H9 (cell line): ENCODE measurements at regions not wholly inside any gene's neighbourhood (a gene's known extent, or its start where the extent isn't known, plus 50 kb on each side); places are given as distances from the start of the nearest gene placed in this dataset.

Experiments used
- DNase-seq: peaks from one replicate; pipeline ENCODE4 v3.0.0-alpha.2; 2017
- H2AFZ ChIP-seq: one replicate; pipeline ENCODE4 v1.6.1; 2013; ENCODE audit warnings: mild to moderate bottlenecking, low read length, control low read depth, moderate library complexity
- H2AK5ac ChIP-seq: 2 replicates; pipeline ENCODE4 v1.6.1; 2013; ENCODE audit warnings: low read length, control low read depth, mixed read lengths; ENCODE audit not compliant: insufficient read length
- H2BK120ac ChIP-seq: one replicate; pipeline ENCODE4 v1.6.1; 2013; ENCODE audit warnings: low read depth, mild to moderate bottlenecking, low read length, control low read depth, inconsistent platforms; ENCODE audit not compliant: poor library complexity, severe bottlenecking
- H2BK12ac ChIP-seq: 2 replicates; pipeline ENCODE4 v1.6.1; 2013; ENCODE audit warnings: low read length, control low read depth, mixed read lengths, low read depth; ENCODE audit not compliant: insufficient read length
- H2BK15ac ChIP-seq: 2 replicates; pipeline ENCODE4 v1.6.1; 2013; ENCODE audit warnings: low read depth, low read length, control low read depth
- H2BK20ac ChIP-seq: one replicate; pipeline ENCODE4 v1.6.1; 2013; ENCODE audit warnings: low read depth, mild to moderate bottlenecking, low read length, control low read depth, inconsistent platforms; ENCODE audit not compliant: poor library complexity, severe bottlenecking
- H2BK5ac ChIP-seq: 2 replicates; pipeline ENCODE4 v1.6.1; 2013; ENCODE audit warnings: low read length, control low read depth, mixed read lengths; ENCODE audit not compliant: insufficient read length
- H3K14ac ChIP-seq: 2 replicates; pipeline ENCODE4 v1.6.1; 2013; ENCODE audit warnings: low read length, control low read depth; ENCODE audit not compliant: insufficient read depth
- H3K18ac ChIP-seq: 2 replicates; pipeline ENCODE4 v1.6.1; 2013; ENCODE audit warnings: low read depth, mild to moderate bottlenecking, mixed read lengths, low read length, control low read depth; ENCODE audit not compliant: insufficient read length
- H3K23ac ChIP-seq: 2 replicates; pipeline ENCODE4 v1.6.1; 2013; ENCODE audit warnings: low read length, control low read depth, mixed read lengths, low read depth; ENCODE audit not compliant: insufficient read length
- H3K23me2 ChIP-seq: 2 replicates; pipeline ENCODE4 v1.6.1; 2013; ENCODE audit warnings: low read depth, mild to moderate bottlenecking, mixed read lengths, low read length, control low read depth; ENCODE audit not compliant: insufficient read length, poor library complexity, severe bottlenecking
- H3K27ac ChIP-seq: 2 replicates; pipeline ENCODE4 v1.5.1; 2013; ENCODE audit warnings: low read length, control low read depth, mixed read lengths, low read depth; ENCODE audit not compliant: insufficient read length
- H3K27me3 ChIP-seq: 2 replicates; pipeline ENCODE4 v1.6.1; 2013; ENCODE audit warnings: low read length, control low read depth, inconsistent platforms; ENCODE audit not compliant: insufficient read depth
- H3K4ac ChIP-seq: 2 replicates; pipeline ENCODE4 v1.6.1; 2013; ENCODE audit warnings: low read depth, mild to moderate bottlenecking, control low read depth, inconsistent platforms, low read length, moderate library complexity
- H3K4me1 ChIP-seq: 2 replicates; pipeline ENCODE4 v1.6.1; 2013; ENCODE audit warnings: low read length, control low read depth, inconsistent platforms; ENCODE audit not compliant: insufficient read depth
- H3K4me2 ChIP-seq: 2 replicates; pipeline ENCODE4 v1.6.1; 2013; ENCODE audit warnings: low read length, control low read depth, mixed read lengths; ENCODE audit not compliant: insufficient read length, insufficient read depth
- H3K56ac ChIP-seq: 2 replicates; pipeline ENCODE4 v1.6.1; 2013; ENCODE audit warnings: low read depth, mild to moderate bottlenecking, mixed read lengths, low read length, control low read depth; ENCODE audit not compliant: insufficient read length
- H3K79me1 ChIP-seq: 2 replicates; pipeline ENCODE4 v1.6.1; 2013; ENCODE audit warnings: low read depth, mild to moderate bottlenecking, moderate library complexity, low read length, control low read depth, inconsistent platforms; ENCODE audit not compliant: insufficient read depth, poor library complexity, severe bottlenecking
- H3K79me2 ChIP-seq: 2 replicates; pipeline ENCODE4 v1.6.1; 2013; ENCODE audit warnings: low read length, control low read depth, inconsistent platforms; ENCODE audit not compliant: insufficient read depth
- H3K9ac ChIP-seq: 2 replicates; pipeline ENCODE4 v1.6.1; 2013; ENCODE audit warnings: low read length, control low read depth, mixed read lengths; ENCODE audit not compliant: insufficient read length; ENCODE audit errors: extremely low read depth
- H3K9me3 ChIP-seq: one replicate; pipeline ENCODE4 v1.6.1; 2013; ENCODE audit warnings: low read depth, low read length, inconsistent platforms; ENCODE audit not compliant: control insufficient read depth
- H3T11ph ChIP-seq: one replicate; pipeline ENCODE4 v1.6.1; 2013; ENCODE audit warnings: mild to moderate bottlenecking, low read length, control low read depth, inconsistent platforms
- H4K20me1 ChIP-seq: one replicate; pipeline ENCODE4 v1.6.1; 2013; ENCODE audit not compliant: control insufficient read depth, insufficient read length, insufficient read depth
- H4K5ac ChIP-seq: 2 replicates; pipeline ENCODE4 v1.6.1; 2013; ENCODE audit warnings: low read depth, mild to moderate bottlenecking, mixed read lengths, low read length, control low read depth; ENCODE audit not compliant: insufficient read length
- H4K8ac ChIP-seq: replicated peaks from 2 replicates; pipeline ENCODE4 v1.6.1; 2013; ENCODE audit warnings: low read length, control low read depth, mixed read lengths, low read depth; ENCODE audit not compliant: insufficient read length
- H4K91ac ChIP-seq: 2 replicates; pipeline ENCODE4 v1.6.1; 2013; ENCODE audit warnings: low read depth, mild to moderate bottlenecking, moderate library complexity, mixed read lengths, low read length, control low read depth; ENCODE audit not compliant: insufficient read length
- H3K27ac Mint-ChIP-seq, 3 experiments: 2 replicates in 2 of 3; 3 replicates in 1 of 3; pipeline ENCODE4 v1.8.0; 2020 to 2021; ENCODE audit warnings: mixed read lengths in 3 of 3, mild to moderate bottlenecking in 1 of 3, moderate library complexity in 1 of 3
- H3K27me3 Mint-ChIP-seq: 2 replicates; pipeline ENCODE4 v1.8.0; 2021; ENCODE audit warnings: low read depth, mild to moderate bottlenecking, moderate library complexity, mixed read lengths
- H3K36me3 Mint-ChIP-seq, 3 experiments: 2 replicates in 2 of 3; 3 replicates in 1 of 3; pipeline ENCODE4 v1.8.0; 2020 to 2021; ENCODE audit warnings: low read depth in 3 of 3, mixed read lengths in 3 of 3; ENCODE audit not compliant: insufficient read depth in 1 of 3
- H3K4me1 Mint-ChIP-seq, 2 experiments: 2 replicates each; pipeline ENCODE4 v1.8.0; 2020; ENCODE audit warnings: mixed read lengths in 2 of 2
- H3K4me3 Mint-ChIP-seq, 2 experiments: 2 replicates in 1 of 2; 3 replicates in 1 of 2; pipeline ENCODE4 v1.8.0; 2020 to 2021; ENCODE audit warnings: mild to moderate bottlenecking in 2 of 2, mixed read lengths in 2 of 2, moderate library complexity in 1 of 2
- H3K9me3 Mint-ChIP-seq, 2 experiments: 2 replicates in 1 of 2; 3 replicates in 1 of 2; pipeline ENCODE4 v1.8.0; 2020; ENCODE audit warnings: mild to moderate bottlenecking in 2 of 2, mixed read lengths in 2 of 2, moderate library complexity in 1 of 2
- CTCF ChIP-seq: fragments of 200-600 bp; sonication (generic); conservative IDR thresholded peaks from 3 replicates; pipeline ENCODE4 v1.8.0; 2021; ENCODE audit warnings: antibody characterized with exemption, mild to moderate bottlenecking
- WGBS: extraction: QIAGEN DNeasy Blood & Tissue Kit; methylation state at CpG from one replicate; pipeline ENCODE4 v1.1.7; 2013; ENCODE audit warnings: missing lambda C conversion rate, low lambda C conversion rate, mixed read lengths; ENCODE audit not compliant: insufficient read length; ENCODE audit errors: extremely low coverage; 5-methylcytosine and 5-hydroxymethylcytosine counted together

- H3K4ac ChIP-seq: no peak overlapping the region
- TF ChIP-seq CTCF: no peak
- Mint-ChIP-seq H3K27ac (peak overlapping the region in 2 of 3 experiments; percentile 65 to 80; a peak in 3 of 7 replicates), H3K36me3 (peaks cover 0 to 19% (median 0%) of the 10 kb centered on the region in 3 experiments; a peak in 2 of 7 replicates), H3K9me3 (peaks cover 2 to 7% of the 10 kb centered on the region in 2 experiments; a peak in 3 of 5 replicates), H3K27me3 (no peaks in the 10 kb centered on the region; the same call in none of the 2 replicates), H3K4me3 (no peak overlapping the region), H3K4me1 (peaks cover 63 to 72% of the 10 kb centered on the region in 2 experiments)
- H3K79me1 ChIP-seq: no peaks in the 10 kb centered on the region
- H3K23me2 ChIP-seq: no peaks in the 10 kb centered on the region
- DNase-seq: no peak
- no peak overlapping the region for H2BK120ac ChIP-seq
- H3K27ac ChIP-seq: no peak overlapping the region
- no peaks in the 10 kb centered on the region for H3K9me3 ChIP-seq
- peaks cover 3% of the 10 kb centered on the region; the same call in 1 of the 2 replicates for H3K4me1 ChIP-seq
- no peak overlapping the region for H2AFZ ChIP-seq
- H3K23ac ChIP-seq: no peak overlapping the region
- no peaks in the 10 kb centered on the region for H3K79me2 ChIP-seq
- H3K9ac ChIP-seq: no peak overlapping the region
- H3K56ac ChIP-seq: no peak overlapping the region
- no peak overlapping the region for H3K18ac ChIP-seq
- no peak overlapping the region for H2AK5ac ChIP-seq
- no peak overlapping the region for H2BK20ac ChIP-seq
- WGBS: no CpG with 5 or more reads among the region's 4 CpGs
- no peak overlapping the region for H4K8ac ChIP-seq
- H3K4me2 ChIP-seq: no peak overlapping the region
- H4K91ac ChIP-seq: no peak overlapping the region
- H3K14ac ChIP-seq: no peak overlapping the region
- H2BK5ac ChIP-seq: no peak overlapping the region
- H2BK12ac ChIP-seq: no peak overlapping the region
- H3T11ph ChIP-seq: no peak overlapping the region
- no peak overlapping the region for H4K5ac ChIP-seq
- no peaks in the 10 kb centered on the region for H4K20me1 ChIP-seq
- H2BK15ac ChIP-seq: no peak overlapping the region
- no peaks in the 10 kb centered on the region for H3K27me3 ChIP-seq
These were observed 122.0 kb upstream of the ATP10A start for GRCh38 chr15:25985165-25985564.
